Activated CD8-positive, alpha-beta T cell treated with anti-CD3 and anti-CD28 coated beads for 36 hours (primary cell): ENCODE measurements at regions not wholly inside any gene's neighbourhood (a gene's known extent, or its start where the extent isn't known, plus 50 kb on each side); places are given as distances from the start of the nearest gene placed in this dataset.

Source experiments
- ATAC-seq: fragments of 200-7000 bp; cut with Tn5 transposase; one replicate; pipeline ENCODE4 v1.10.0; 2021; ENCODE audit warnings: mild to moderate bottlenecking, moderate library complexity
- CTCF ChIA-PET: fragments of 350-600 bp; sonication (Branson Sonifier 250); formaldehyde crosslinking; loops from one replicate; lab custom pipeline; 2021; ENCODE audit warnings: antibody characterized with exemption; lab: Charles Lee
- POLR2A ChIA-PET: fragments of 350-600 bp; sonication (Branson Sonifier 250); formaldehyde crosslinking; loops from one replicate; lab custom pipeline; 2021; ENCODE audit warnings: antibody characterized with exemption; lab: Charles Lee
- DNase-seq: peaks from one replicate; pipeline ENCODE4 v3.0.0-alpha.2; 2020
- H3K27ac Mint-ChIP-seq: one replicate; pipeline ENCODE4 v1.8.0; 2021; ENCODE audit warnings: mild to moderate bottlenecking, mixed read lengths
- H3K27me3 Mint-ChIP-seq: one replicate; pipeline ENCODE4 v1.8.0; 2021; ENCODE audit warnings: mixed read lengths
- H3K36me3 Mint-ChIP-seq: one replicate; pipeline ENCODE4 v1.8.0; 2021; ENCODE audit warnings: low read depth, mixed read lengths
- H3K4me1 Mint-ChIP-seq: one replicate; pipeline ENCODE4 v1.8.0; 2021; ENCODE audit warnings: low read depth, mixed read lengths
- H3K4me3 Mint-ChIP-seq: one replicate; pipeline ENCODE4 v1.8.0; 2021; ENCODE audit warnings: mild to moderate bottlenecking, moderate library complexity, mixed read lengths
- H3K9me3 Mint-ChIP-seq: one replicate; pipeline ENCODE4 v1.8.0; 2021; ENCODE audit warnings: mixed read lengths
- CTCF ChIP-seq: fragments of 200-600 bp; IDR thresholded peaks from one replicate; pipeline ENCODE4 v1.8.0; 2022; ENCODE audit warnings: antibody characterized with exemption, mild to moderate bottlenecking
- intact Hi-C: fragments of 100-400 bp; cut with micrococcal nuclease; formaldehyde crosslinking; loops from one replicate; pipeline ENCODE4 v1.10.0; 2022

- POLR2A ChIA-PET, result no interaction called here
- H3K4me3 Mint-ChIP-seq, result no peak overlapping the region
- H3K4me1 Mint-ChIP-seq, result no peaks in the 10 kb centered on the region
- H3K36me3 Mint-ChIP-seq, result no peaks in the 10 kb centered on the region
- H3K27ac Mint-ChIP-seq, result no peak overlapping the region
- CTCF ChIA-PET, result no interaction called here
- no peak for TF ChIP-seq CTCF
- peaks cover 15% of the 10 kb centered on the region for H3K9me3 Mint-ChIP-seq
- DNase-seq, result no peak
- H3K27me3 Mint-ChIP-seq, result no peaks in the 10 kb centered on the region
- no peak for ATAC-seq
- intact Hi-C loops, result no loop called here
Observed at GRCh38 chr2:139099721-139100120, 319.5 kb upstream of the NXPH2 start.

GRCh38 chr2:139098961-139099360 lies 318.8 kb upstream of the NXPH2 start:
- no peak for DNase-seq
- POLR2A ChIA-PET, result no interaction called here
- intact Hi-C loops, result no loop called here
- Mint-ChIP-seq H3K27me3 (no peaks in the 10 kb centered on the region), H3K27ac (no peak overlapping the region), H3K9me3 (peaks cover 13% of the 10 kb centered on the region), H3K4me1 (no peaks in the 10 kb centered on the region), H3K36me3 (no peaks in the 10 kb centered on the region), H3K4me3 (no peak overlapping the region)
- CTCF ChIA-PET, result no interaction called here
- no peak for TF ChIP-seq CTCF
- ATAC-seq, result no peak

- no peak overlapping the region for H3K27ac Mint-ChIP-seq
- no peaks in the 10 kb centered on the region for H3K27me3 Mint-ChIP-seq
- no peak for TF ChIP-seq CTCF
- H3K9me3 Mint-ChIP-seq, result peaks cover 2% of the 10 kb centered on the region
- no peak overlapping the region for H3K4me3 Mint-ChIP-seq
- no peak for ATAC-seq
- no peaks in the 10 kb centered on the region for H3K4me1 Mint-ChIP-seq
- ChIA-PET CTCF (no interaction called here), POLR2A (no interaction called here)
- intact Hi-C loops, result no loop called here
- DNase-seq, result no peak
- no peaks in the 10 kb centered on the region for H3K36me3 Mint-ChIP-seq
Observed at GRCh38 chr2:139083121-139083520, 302.9 kb upstream of the NXPH2 start.

- POLR2A ChIA-PET, result no interaction called here
Observed at GRCh38 chr2:139080244-139080643, 300.1 kb upstream of the NXPH2 start.

GRCh38 chr2:139079311-139079710 lies 299.1 kb upstream of the NXPH2 start:
- CTCF ChIA-PET, result no interaction called here
- H3K4me1 Mint-ChIP-seq, result no peaks in the 10 kb centered on the region
- H3K4me3 Mint-ChIP-seq, result no peak overlapping the region

More at GRCh38 chr2:139080244-139080643, 300.1 kb upstream of the NXPH2 start:
- Mint-ChIP-seq H3K27me3 (no peaks in the 10 kb centered on the region), H3K4me1 (no peaks in the 10 kb centered on the region), H3K27ac (no peak overlapping the region), H3K4me3 (no peak overlapping the region), H3K9me3 (no peaks in the 10 kb centered on the region), H3K36me3 (no peaks in the 10 kb centered on the region)
- CTCF ChIA-PET, result no interaction called here
- TF ChIP-seq CTCF, result no peak
- intact Hi-C loops, result no loop called here
- DNase-seq, result no peak
- ATAC-seq, result no peak

More at GRCh38 chr2:139079311-139079710, 299.1 kb upstream of the NXPH2 start:
- no peak overlapping the region for H3K27ac Mint-ChIP-seq
- intact Hi-C loops, result no loop called here
- no peaks in the 10 kb centered on the region for H3K9me3 Mint-ChIP-seq
- ATAC-seq, result no peak
- no peak for DNase-seq
- POLR2A ChIA-PET, result no interaction called here
- no peaks in the 10 kb centered on the region for H3K36me3 Mint-ChIP-seq
- TF ChIP-seq CTCF, result no peak
- no peaks in the 10 kb centered on the region for H3K27me3 Mint-ChIP-seq
